ENCODE measurements at regions not wholly inside any gene's neighbourhood (a gene's known extent, or its start where the extent isn't known, plus 50 kb on each side); places are given as distances from the start of the nearest gene placed in this dataset.
"Not testable (repeated sequence)": the region's sequence is repeated elsewhere in the genome, so short reads cannot be mapped to it uniquely, and the experiment has no call there.

DNA sequence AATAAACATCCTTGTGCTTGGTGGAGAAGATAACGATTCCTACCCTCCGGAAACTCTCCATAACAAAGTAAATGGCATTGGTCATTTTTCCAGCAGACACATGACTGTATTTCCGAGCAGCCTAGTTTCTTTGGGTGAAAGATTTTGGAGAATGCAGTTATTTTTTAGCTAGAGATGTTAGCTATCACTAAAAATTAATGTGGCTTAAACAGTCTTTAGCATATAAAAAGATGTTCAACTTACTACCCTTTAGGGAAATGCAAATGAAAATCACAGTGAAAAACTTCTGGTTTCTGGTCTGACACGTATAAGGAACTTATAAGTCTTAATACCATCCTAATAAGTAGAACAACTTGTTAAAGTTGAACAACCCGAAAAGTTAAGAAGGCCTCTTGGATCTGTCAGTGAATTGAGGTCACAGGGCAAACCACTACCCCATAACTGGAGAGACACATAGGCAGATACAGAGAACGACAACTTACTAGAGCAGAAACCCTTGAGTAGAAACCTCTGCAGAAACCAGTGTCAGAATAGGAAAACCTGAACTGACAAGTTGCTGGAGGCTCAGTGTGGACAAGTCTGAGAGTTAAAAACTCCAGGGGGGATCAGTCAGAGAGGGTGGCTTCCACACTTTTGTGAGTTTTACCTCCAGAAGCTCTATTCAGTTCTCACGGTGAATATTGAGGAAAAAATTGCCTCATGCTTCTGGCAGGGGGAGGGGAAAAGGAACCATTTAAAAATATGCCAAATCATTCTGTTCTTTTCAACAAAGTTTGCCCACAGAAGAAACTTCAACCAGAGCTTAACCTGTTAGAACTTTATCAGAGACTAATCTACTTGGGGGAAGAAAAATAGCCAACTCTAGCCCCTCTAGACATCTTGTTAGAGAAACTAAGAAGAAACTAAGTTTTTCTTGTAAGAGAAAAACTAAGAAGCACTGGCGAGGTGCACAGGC lies 325.2 kb upstream of the RPS23 start:
- DNase-seq: no peak

DNA sequence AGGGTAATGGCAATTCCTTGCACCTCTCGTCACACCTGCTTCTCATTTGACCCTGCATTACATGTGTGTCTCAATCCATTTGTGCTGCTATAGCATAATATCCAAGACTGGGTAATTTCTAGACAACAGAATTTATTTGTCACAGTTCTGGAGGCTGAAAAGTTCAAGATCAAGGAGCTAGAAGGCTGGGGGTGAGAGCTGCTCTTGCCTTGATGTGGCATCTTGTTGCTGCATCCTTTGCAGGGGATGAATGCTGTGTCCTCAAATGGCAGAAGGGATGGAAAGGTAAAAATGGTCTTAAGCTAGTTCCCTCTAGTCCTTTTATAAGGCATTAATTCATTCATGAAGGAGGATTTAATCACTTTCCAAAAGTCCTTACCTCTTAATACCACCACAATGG lies 323.7 kb upstream of the RPS23 start:
- no peak for DNase-seq

DNA sequence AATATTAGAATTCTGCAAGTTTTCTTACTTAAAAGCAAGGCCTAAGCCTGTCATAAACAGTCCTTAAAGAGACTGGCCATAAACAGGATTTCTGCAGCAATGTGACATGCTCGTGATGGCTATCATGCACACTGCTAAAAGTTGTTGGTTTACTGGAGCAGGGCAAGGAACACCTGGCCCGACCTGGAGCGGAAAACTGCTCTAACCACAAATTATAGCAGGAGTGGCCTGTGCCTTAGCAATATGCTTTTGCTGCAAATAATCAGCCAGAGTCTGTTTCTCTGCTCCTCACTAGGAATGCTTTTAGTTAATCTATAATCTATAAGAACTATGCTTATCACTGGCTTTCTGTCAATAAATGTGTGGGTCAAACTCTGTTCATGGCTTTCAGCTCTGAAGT lies 322.9 kb upstream of the RPS23 start:
- DNase-seq: no peak

DNA sequence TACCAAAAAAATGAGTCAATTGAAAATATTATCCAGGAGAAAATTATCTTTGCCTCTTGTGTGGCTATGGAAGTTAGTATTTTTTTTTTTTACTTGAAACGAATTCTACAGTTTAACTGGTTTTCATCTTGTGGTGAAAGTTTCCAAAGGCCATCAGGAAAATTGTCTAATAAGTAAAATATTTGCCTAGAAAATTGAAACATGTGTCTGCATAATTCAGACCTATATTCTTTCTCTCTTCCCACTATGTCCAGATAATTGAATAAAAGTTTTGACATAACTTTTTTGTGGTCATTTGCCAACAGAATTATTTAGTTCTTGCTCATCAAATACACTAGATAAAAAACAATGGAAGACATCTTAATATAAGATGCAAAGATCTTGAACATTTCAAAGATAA lies 321.5 kb upstream of the RPS23 start:
- no peak for DNase-seq

DNA sequence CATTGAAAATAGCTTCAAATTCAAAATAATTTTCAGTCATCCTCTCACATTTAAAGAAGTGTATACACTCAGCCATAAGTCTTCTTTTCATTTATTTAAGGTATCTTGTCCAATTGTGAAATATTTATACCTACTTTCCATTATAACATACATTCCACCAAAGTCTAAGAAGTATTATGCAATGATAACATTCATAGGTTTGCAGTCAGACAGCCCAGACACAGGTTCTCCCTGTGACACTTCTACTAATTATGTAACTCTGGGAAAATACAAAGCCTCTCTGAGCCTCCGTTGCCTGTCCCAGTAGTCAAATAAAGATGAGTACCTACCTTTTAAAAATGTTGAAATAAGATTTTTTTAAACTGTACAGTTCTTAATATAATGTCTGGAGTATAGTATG lies 320.9 kb upstream of the RPS23 start:
- no peak for DNase-seq

- no peak for DNase-seq
These were observed 319.3 kb upstream of the RPS23 start for GRCh38 chr5:82597437-82597836.

GRCh38 chr5:82596451-82596850 lies 318.3 kb upstream of the RPS23 start:
- no peak for DNase-seq

GRCh38 chr5:82595113-82595512 lies 317.0 kb upstream of the RPS23 start:
- DNase-seq: no peak

- no peak for DNase-seq
These were observed 315.9 kb upstream of the RPS23 start for GRCh38 chr5:82594097-82594496.

- DNase-seq: no peak
These were observed 315.3 kb upstream of the RPS23 start for GRCh38 chr5:82593481-82593880.

DNA sequence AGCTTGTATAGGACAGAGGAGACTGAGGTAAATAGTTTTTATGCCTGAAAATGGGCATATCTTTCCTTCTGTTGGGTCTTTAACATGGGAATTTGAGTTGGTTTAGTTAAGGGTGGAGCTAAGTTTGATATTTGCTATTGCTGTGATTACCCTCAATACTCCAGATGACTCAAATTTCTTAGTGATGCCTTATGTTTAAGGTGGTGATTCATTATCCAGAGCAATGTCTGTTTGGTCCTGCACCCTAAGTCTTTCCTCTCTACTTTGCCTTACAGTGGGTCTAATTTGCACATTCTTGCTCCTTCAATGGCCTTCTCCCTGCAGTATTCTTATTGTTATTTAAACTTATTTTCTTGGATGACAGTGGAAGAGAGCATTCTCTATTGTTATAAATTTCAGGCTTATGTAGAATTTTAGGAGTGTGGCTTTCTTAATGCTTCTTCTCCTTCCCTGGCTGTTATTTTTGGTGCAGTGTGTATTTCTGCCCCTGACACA lies 312.9 kb upstream of the RPS23 start:
- no peak for DNase-seq

GRCh38 chr5:82590112-82590511 lies 312.0 kb upstream of the RPS23 start:
- DNase-seq: no peak

DNA sequence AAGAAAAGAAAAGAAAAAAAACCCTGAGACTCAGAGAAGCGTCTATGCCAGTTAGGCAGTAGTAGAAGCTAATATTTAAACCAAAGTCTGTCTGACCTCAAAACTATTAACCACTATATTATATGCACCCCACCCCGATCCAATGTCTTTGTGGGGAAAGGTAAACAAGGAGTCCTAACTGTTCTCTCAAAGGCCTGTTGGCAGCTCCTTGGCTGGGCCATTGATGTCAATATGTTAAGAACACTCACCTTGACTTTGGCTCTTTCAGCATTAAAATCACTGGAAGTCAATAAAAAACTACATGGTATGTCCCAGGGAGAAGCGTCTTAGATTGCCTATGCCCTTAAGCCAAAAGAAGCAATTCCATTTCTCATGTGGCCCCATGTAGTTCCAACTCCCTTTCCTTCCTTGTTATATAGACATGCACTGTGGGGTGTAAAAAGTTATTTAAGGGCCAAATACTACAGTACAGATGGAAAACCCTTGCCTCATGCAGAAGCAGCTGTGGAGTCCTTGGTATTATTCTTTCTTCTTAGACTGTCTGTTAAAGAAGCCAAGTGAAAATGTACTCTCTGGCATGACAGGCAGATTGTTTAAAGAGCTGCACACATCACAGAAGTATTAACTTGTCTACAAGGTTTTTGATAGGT lies 308.6 kb upstream of the RPS23 start:
- DNase-seq: no peak

- peak; percentile 76 for DNase-seq
These were observed 308.0 kb upstream of the RPS23 start for GRCh38 chr5:82586181-82586580.

GRCh38 chr5:82584631-82585030 lies 306.5 kb upstream of the RPS23 start:
- no peak for DNase-seq

DNA sequence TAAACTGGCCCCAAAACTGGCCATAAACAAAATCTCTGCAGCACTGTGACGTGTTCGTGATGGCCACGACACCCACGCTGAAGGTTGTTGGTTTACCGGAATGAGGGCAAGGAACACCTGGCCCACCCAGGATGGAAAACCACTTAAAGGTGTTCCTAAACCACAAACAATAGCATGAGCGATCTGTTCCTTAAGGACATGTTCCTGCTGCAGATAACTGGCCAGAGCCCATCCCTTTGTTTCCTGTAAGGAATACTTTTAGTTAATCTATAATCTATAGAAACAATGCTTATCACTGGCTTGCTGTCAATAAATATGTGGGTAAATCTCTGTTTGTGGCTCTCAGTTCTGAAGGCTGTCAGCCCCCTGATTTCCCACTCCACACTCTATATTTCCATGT lies 305.2 kb upstream of the RPS23 start:
- not testable (repeated sequence) for DNase-seq

GRCh38 chr5:82564963-82565362 lies 286.8 kb upstream of the RPS23 start:
- no peak for DNase-seq

GRCh38 chr5:82563745-82564144 lies 285.6 kb upstream of the RPS23 start:
- no peak for DNase-seq

DNA sequence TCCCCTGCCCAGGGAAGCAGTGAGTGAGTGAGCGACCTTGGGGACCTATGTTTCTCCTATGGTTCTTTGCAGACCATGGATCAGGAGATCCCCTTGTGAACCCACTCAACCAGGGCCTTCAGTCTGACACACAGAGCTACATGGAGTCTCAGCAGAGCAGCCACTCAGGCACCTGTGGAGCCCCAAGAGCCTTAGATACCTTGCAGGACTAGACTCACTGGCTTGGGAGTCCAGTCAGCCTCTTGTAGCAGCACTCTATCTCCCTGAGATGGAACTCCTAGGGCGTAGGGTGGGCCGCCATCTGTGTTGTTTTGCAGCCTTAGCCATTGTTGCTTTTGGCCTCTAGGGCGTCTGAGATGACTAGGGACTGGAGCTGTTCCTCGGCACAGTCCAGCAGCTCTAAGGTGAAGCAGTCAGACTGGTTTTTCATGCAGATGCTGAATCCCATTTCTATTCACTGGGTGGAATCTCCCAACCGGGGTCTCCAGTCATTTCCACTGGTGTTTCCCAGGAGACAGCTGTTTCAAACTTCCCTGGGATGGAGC lies 284.6 kb upstream of the RPS23 start:
- no peak for DNase-seq

GRCh38 chr5:82561797-82562196 lies 283.6 kb upstream of the RPS23 start:
- no peak for DNase-seq

DNA sequence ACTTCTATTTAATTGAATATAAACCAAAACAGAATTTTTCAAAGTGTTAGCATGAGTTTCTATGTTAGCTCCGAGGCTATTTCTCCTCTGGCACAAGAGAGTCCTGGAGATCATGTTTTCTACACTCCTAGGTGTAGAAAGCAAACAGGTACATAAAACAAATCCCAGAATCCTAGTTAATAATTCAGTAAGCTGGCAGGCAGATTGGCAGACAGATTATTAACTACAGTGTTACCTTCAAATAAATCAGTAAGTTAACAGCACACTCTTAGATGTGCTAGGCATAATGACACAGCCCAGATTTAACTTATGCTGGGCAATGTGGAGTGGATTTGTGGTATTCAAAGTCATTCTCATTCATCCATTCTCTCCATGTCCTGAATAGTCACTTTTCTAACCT lies 282.8 kb upstream of the RPS23 start:
- DNase-seq: no peak

DNA sequence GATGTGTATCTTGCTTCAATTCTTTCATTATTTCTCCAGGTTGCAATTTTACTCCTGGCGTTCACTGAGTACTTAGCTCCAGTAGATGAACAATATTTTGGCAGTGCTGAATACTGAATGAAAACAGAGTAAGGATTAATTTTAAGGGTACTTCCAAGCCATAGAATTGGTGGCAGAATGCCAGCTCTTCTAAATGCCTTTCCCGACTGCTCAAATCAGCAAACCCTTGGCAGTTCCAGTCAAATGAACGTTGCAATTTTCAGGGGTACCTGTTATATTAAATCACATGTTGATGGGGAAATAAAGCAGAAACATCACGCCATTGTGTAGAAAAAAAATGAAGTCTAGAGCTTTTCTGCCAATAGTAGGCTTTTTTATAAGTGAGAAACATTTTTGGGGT lies 282.4 kb upstream of the RPS23 start:
- no peak for DNase-seq

DNA sequence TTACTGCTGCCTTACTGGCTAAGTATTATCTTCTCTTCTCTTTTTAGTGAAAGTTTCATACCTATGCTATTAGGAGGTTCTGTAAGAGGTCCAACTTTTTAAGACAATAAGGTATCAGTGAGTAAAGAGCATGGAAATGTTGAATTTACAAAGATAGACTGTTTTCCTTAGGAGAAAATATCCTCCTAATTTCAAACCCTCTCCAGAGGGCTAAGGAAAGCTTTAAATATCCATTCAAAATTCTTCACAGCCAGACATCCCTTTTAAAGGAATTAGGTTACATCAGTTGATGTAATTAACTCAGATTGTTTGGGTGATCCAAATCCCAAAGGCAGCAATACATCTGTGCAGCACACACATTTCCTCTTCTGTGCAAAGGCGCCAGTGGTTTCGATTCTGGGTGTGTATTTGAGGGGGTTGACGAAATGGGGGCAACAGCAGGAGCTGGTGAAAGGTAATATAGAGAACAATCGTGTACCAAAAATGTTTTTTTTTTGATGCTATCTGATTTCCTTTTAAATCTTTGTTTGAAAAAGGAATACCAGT lies 273.8 kb upstream of the RPS23 start:
- no peak for DNase-seq
